ENCODE measurements at regions not wholly inside any gene's neighbourhood (a gene's known extent, or its start where the extent isn't known, plus 50 kb on each side); places are given as distances from the start of the nearest gene placed in this dataset.

DNA sequence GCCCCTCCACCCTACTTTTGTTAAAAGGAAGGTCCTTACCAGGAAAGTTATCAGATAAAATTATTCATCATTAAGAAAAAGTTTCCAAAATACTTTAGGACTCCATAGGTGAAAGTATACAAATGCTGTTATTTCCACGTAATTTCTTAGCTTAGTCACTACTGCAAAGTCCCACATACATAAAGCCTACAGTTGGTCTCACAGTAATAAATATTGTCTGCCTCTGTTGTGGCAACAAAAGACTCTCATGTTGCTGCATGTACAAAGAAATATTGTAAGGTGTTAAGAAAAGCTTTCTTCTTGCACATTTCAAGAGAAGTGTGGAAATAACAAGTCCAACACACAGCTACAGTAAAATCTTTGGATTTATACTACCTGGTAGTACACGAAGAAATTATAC is 102.4 kb upstream of the DST start:
- H4K20me1 ChIP-seq (ENCODE audit: insufficient read depth, low read length), result no peaks in the 10 kb centered on the region
- DNase-seq (ENCODE audit: low spot score) (no peak), FAIRE-seq (no peak), ATAC-seq (no peak)
- 86% methylated on average over 2 of the region's 2 CpGs for WGBS (ENCODE audit: low lambda C conversion rate)
- CTCF ChIA-PET (ENCODE audit: low intra/inter-chr PET ratio, low total read pairs), result no interaction called here
- H3K4me3 ChIP-seq (replicated peaks in 1 of 3; ENCODE audit: insufficient read depth in 1 of 3, low read depth in 2 of 3, low read length in 3 of 3), result no peak overlapping the region
- H3K36me3 ChIP-seq (replicated peaks in 1 of 2; ENCODE audit: control insufficient read depth in 1 of 2, insufficient read depth in 2 of 2, low read length in 2 of 2), result no peaks in the 10 kb centered on the region
- H3K27ac ChIP-seq (ENCODE audit: extremely low read length, insufficient read depth, low read length), result no peak overlapping the region
- H3K4me2 ChIP-seq (ENCODE audit: low read depth, low read length), result no peak overlapping the region
- H3K27me3 ChIP-seq (ENCODE audit: control insufficient read depth in 1 of 2, insufficient read depth in 2 of 2, low read length in 2 of 2), result no peaks in the 10 kb centered on the region
- intact Hi-C loops (cut with micrococcal nuclease; ENCODE audit: unreplicated experiment), result loop anchor here (10.0 kb wide), 1 partner anchor 380 kb away; no protein-coding TSS in a partner anchor
- H2AFZ ChIP-seq (ENCODE audit: low read length), result no peak overlapping the region
- BruUV-seq (replicated peaks), result no TSS peak
- POLR2A ChIA-PET, result interaction anchor here (1.5 to 2.2 kb wide), 2 partner anchors 16 to 32 kb away, joined by 3 to 6 read pairs; no protein-coding TSS in a partner anchor
- no peaks in the 10 kb centered on the region for H3K9me3 ChIP-seq (ENCODE audit: low read length)
- no peak overlapping the region for H3K9ac ChIP-seq (ENCODE audit: insufficient read depth, low read depth, low read length)
- H3K79me2 ChIP-seq (ENCODE audit: insufficient read depth, low read length), result no peaks in the 10 kb centered on the region
- H3K4me1 ChIP-seq (ENCODE audit: insufficient read depth, low read length), result peaks cover 42% of the 10 kb centered on the region
- in situ Hi-C loops (cut with HindIII; ENCODE audit: extremely low pct_ligation_motif_present, low pct_unique_long_range_greater_than_20kb), result no loop called here
- TF ChIP-seq, protein P1, sequence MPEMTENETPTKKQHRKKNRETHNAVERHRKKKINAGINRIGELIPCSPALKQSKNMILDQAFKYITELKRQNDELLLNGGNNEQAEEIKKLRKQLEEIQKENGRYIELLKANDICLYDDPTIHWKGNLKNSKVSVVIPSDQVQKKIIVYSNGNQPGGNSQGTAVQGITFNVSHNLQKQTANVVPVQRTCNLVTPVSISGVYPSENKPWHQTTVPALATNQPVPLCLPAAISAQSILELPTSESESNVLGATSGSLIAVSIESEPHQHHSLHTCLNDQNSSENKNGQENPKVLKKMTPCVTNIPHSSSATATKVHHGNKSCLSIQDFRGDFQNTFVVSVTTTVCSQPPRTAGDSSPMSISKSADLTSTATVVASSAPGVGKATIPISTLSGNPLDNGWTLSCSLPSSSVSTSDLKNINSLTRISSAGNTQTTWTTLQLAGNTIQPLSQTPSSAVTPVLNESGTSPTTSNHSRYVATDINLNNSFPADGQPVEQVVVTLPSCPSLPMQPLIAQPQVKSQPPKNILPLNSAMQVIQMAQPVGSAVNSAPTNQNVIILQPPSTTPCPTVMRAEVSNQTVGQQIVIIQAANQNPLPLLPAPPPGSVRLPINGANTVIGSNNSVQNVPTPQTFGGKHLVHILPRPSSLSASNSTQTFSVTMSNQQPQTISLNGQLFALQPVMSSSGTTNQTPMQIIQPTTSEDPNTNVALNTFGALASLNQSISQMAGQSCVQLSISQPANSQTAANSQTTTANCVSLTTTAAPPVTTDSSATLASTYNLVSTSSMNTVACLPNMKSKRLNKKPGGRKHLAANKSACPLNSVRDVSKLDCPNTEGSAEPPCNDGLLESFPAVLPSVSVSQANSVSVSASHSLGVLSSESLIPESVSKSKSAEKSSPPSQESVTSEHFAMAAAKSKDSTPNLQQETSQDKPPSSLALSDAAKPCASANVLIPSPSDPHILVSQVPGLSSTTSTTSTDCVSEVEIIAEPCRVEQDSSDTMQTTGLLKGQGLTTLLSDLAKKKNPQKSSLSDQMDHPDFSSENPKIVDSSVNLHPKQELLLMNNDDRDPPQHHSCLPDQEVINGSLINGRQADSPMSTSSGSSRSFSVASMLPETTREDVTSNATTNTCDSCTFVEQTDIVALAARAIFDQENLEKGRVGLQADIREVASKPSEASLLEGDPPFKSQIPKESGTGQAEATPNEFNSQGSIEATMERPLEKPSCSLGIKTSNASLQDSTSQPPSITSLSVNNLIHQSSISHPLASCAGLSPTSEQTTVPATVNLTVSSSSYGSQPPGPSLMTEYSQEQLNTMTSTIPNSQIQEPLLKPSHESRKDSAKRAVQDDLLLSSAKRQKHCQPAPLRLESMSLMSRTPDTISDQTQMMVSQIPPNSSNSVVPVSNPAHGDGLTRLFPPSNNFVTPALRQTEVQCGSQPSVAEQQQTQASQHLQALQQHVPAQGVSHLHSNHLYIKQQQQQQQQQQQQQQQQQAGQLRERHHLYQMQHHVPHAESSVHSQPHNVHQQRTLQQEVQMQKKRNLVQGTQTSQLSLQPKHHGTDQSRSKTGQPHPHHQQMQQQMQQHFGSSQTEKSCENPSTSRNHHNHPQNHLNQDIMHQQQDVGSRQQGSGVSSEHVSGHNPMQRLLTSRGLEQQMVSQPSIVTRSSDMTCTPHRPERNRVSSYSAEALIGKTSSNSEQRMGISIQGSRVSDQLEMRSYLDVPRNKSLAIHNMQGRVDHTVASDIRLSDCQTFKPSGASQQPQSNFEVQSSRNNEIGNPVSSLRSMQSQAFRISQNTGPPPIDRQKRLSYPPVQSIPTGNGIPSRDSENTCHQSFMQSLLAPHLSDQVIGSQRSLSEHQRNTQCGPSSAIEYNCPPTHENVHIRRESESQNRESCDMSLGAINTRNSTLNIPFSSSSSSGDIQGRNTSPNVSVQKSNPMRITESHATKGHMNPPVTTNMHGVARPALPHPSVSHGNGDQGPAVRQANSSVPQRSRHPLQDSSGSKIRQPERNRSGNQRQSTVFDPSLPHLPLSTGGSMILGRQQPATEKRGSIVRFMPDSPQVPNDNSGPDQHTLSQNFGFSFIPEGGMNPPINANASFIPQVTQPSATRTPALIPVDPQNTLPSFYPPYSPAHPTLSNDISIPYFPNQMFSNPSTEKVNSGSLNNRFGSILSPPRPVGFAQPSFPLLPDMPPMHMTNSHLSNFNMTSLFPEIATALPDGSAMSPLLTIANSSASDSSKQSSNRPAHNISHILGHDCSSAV (CRISPR knock-in tag; IDR thresholded peaks at IDR 0.05; ENCODE audit: borderline replicate concordance), result no peak
- TF ChIP-seq ZNF772 (CRISPR knock-in tag; IDR thresholded peaks at IDR 0.05) (no peak), ZNF350 (CRISPR knock-in tag; IDR thresholded peaks at IDR 0.05; ENCODE audit: borderline replicate concordance, low read depth) (no peak), ZNF629 (CRISPR knock-in tag; conservative IDR thresholded peaks at IDR 0.05) (no peak), WIZ (CRISPR knock-in tag; IDR thresholded peaks at IDR 0.05) (no peak), MEIS2 (CRISPR knock-in tag; IDR thresholded peaks at IDR 0.05) (no peak), ZFX (CRISPR knock-in tag; IDR thresholded peaks at IDR 0.05; ENCODE audit: low read depth) (no peak), CBX5 (CRISPR knock-in tag; IDR thresholded peaks at IDR 0.05; ENCODE audit: borderline replicate concordance) (no peak), KDM5B (CRISPR knock-in tag; IDR thresholded peaks at IDR 0.05; ENCODE audit: borderline replicate concordance) (no peak), ZBTB8A (CRISPR knock-in tag; IDR thresholded peaks at IDR 0.05; ENCODE audit: borderline replicate concordance, low read depth) (no peak), ZNF207 (IDR thresholded peaks at IDR 0.05; ENCODE audit: borderline replicate concordance) (no peak)
- TF ChIP-seq, protein P2, sequence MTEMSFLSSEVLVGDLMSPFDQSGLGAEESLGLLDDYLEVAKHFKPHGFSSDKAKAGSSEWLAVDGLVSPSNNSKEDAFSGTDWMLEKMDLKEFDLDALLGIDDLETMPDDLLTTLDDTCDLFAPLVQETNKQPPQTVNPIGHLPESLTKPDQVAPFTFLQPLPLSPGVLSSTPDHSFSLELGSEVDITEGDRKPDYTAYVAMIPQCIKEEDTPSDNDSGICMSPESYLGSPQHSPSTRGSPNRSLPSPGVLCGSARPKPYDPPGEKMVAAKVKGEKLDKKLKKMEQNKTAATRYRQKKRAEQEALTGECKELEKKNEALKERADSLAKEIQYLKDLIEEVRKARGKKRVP (CRISPR knock-in tag; IDR thresholded peaks at IDR 0.05), result no peak
- TF ChIP-seq, protein P3, sequence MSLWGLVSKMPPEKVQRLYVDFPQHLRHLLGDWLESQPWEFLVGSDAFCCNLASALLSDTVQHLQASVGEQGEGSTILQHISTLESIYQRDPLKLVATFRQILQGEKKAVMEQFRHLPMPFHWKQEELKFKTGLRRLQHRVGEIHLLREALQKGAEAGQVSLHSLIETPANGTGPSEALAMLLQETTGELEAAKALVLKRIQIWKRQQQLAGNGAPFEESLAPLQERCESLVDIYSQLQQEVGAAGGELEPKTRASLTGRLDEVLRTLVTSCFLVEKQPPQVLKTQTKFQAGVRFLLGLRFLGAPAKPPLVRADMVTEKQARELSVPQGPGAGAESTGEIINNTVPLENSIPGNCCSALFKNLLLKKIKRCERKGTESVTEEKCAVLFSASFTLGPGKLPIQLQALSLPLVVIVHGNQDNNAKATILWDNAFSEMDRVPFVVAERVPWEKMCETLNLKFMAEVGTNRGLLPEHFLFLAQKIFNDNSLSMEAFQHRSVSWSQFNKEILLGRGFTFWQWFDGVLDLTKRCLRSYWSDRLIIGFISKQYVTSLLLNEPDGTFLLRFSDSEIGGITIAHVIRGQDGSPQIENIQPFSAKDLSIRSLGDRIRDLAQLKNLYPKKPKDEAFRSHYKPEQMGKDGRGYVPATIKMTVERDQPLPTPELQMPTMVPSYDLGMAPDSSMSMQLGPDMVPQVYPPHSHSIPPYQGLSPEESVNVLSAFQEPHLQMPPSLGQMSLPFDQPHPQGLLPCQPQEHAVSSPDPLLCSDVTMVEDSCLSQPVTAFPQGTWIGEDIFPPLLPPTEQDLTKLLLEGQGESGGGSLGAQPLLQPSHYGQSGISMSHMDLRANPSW (CRISPR knock-in tag; IDR thresholded peaks at IDR 0.05; ENCODE audit: borderline replicate concordance), result no peak

Measured in HepG2 (cell line).